Psoas muscle (tissue), 7 donors: ENCODE measurements at regions not wholly inside any gene's neighbourhood (a gene's known extent, or its start where the extent isn't known, plus 50 kb on each side); places are given as distances from the start of the nearest gene placed in this dataset.

Experiments used
- ATAC-seq, 4 donors: fragments of 200-7000 bp; cut with Tn5 transposase; one replicate each; pipeline ENCODE4 v1.9.1; 2020; ENCODE audit warnings: moderate library complexity in 3 of 4, mild to moderate bottlenecking in 2 of 4
- DNase-seq, 2 donors: peaks; one replicate each; pipeline ENCODE4 v3.0.0-alpha.2; 2020
- H3K27ac ChIP-seq: fragments of 200-600 bp; one replicate; pipeline ENCODE4 v1.8.0; 2022
- H3K27me3 ChIP-seq, 3 donors: fragments of 200-600 bp in 1 of 3; one replicate each; pipeline versions ENCODE4 v1.6.1 to v1.8.0; 2013 to 2022; ENCODE audit warnings: low read length in 2 of 3, mild to moderate bottlenecking in 2 of 3, moderate library complexity in 1 of 3; ENCODE audit not compliant: insufficient read depth in 3 of 3
- H3K36me3 ChIP-seq, 2 donors: fragments of 200-600 bp in 1 of 2; one replicate each; pipeline versions ENCODE4 v1.6.1 to v1.8.0; 2013 to 2022; ENCODE audit warnings: low read depth in 1 of 2, mild to moderate bottlenecking in 1 of 2, moderate library complexity in 1 of 2; ENCODE audit not compliant: insufficient read depth in 1 of 2
- H3K4me1 ChIP-seq: fragments of 200-600 bp; one replicate; pipeline ENCODE4 v1.8.0; 2022
- H3K4me3 ChIP-seq: fragments of 200-600 bp; one replicate; pipeline ENCODE4 v1.8.0; 2022; ENCODE audit warnings: mild to moderate bottlenecking
- H3K9me3 ChIP-seq: fragments of 200-600 bp; one replicate; pipeline ENCODE4 v1.8.0; 2022
- CTCF ChIP-seq: fragments of 200-600 bp; IDR thresholded peaks from one replicate; pipeline ENCODE4 v1.8.0; 2022; ENCODE audit warnings: antibody characterized with exemption
- WGBS, 3 donors: extraction: QIAGEN DNeasy Blood & Tissue Kit; methylation state at CpG; one replicate each; pipeline versions ENCODE4 v1.1.6 to v1.1.7; 2013; 5-methylcytosine and 5-hydroxymethylcytosine counted together
- intact Hi-C, 2 donors: fragments of 100-400 bp; cut with DNase I; formaldehyde crosslinking; loops; one replicate each; pipeline versions ENCODE4 v1.11.0 to v1.14.2; 2022
- donor health status: healthy with polysubstance abuse.
- donor health status: DM: no; HTN: no; CAD: no; lungs with moderate emphysema.
- donor health status: Bipolar disorder and iron deficiency.
- donor health status: healthy.
- donor health status: DM: yes; HTN: yes; CAD: no.
- donor health status: DM: no; HTN: no; CAD: no.
- donor health status: DM: yes; HTN: yes; CAD: no.

GRCh38 chr11:92882828-92883611, 86.4 kb upstream of the MTNR1B start:
- H3K4me1 ChIP-seq = no peaks in the 10 kb centered on the region
- H3K36me3 ChIP-seq = no peaks in the 10 kb centered on the region
- H3K9me3 ChIP-seq = no peaks in the 10 kb centered on the region
- H3K27ac ChIP-seq = no peak overlapping the region
- intact Hi-C loops = no loop called here
- no peak for DNase-seq
- 94 to 97% (median 95%) methylated on average over 54 of the region's 54 CpGs for WGBS, 3 donors
- no peak for ATAC-seq
- no peak for TF ChIP-seq CTCF
- H3K27me3 ChIP-seq = no peaks in the 10 kb centered on the region
- no peak overlapping the region for H3K4me3 ChIP-seq

GRCh38 chr11:92885600-92885999, 83.9 kb upstream of the MTNR1B start:
- no peaks in the 10 kb centered on the region for H3K9me3 ChIP-seq
- 44 to 61% (median 52%) methylated on average over 4 of the region's 4 CpGs for WGBS, 3 donors
- intact Hi-C loops = no loop called here

GRCh38 chr11:92886243-92886905, 83.1 kb upstream of the MTNR1B start:
- H3K4me1 ChIP-seq = no peaks in the 10 kb centered on the region
- intact Hi-C loops = no loop called here
- no peaks in the 10 kb centered on the region for H3K36me3 ChIP-seq
- DNase-seq = no peak
- H3K4me3 ChIP-seq = no peak overlapping the region
- 21 to 28% (median 26%) methylated on average over 4 of the region's 4 CpGs for WGBS, 3 donors
- H3K9me3 ChIP-seq = no peaks in the 10 kb centered on the region
- H3K27me3 ChIP-seq = no peaks in the 10 kb centered on the region
- ATAC-seq = peak in 1 of 4 donors; percentile 48
- no peak overlapping the region for H3K27ac ChIP-seq
- peak; percentile 43 for TF ChIP-seq CTCF

More at GRCh38 chr11:92885600-92885999, 83.9 kb upstream of the MTNR1B start:
- Histone ChIP-seq H3K4me3 (no peak overlapping the region), H3K4me1 (no peaks in the 10 kb centered on the region), H3K27ac (no peak overlapping the region), H3K36me3 (no peaks in the 10 kb centered on the region), H3K27me3 (no peaks in the 10 kb centered on the region)
- TF ChIP-seq CTCF = no peak
- DNase-seq = no peak
- no peak for ATAC-seq

- Histone ChIP-seq H3K36me3 (no peaks in the 10 kb centered on the region), H3K27ac (no peak overlapping the region), H3K9me3 (no peaks in the 10 kb centered on the region), H3K4me1 (no peaks in the 10 kb centered on the region), H3K27me3 (no peaks in the 10 kb centered on the region), H3K4me3 (no peak overlapping the region)
- DNase-seq (no peak), ATAC-seq (no peak)
- intact Hi-C loops = no loop called here
- TF ChIP-seq CTCF = no peak
- 72 to 79% (median 75%) methylated on average over 5 of the region's 5 CpGs for WGBS, 3 donors
These were observed 80.8 kb upstream of the MTNR1B start for GRCh38 chr11:92888696-92889095.
